Thyroid gland (tissue), 4 donors: ENCODE measurements at regions not wholly inside any gene's neighbourhood (a gene's known extent, or its start where the extent isn't known, plus 50 kb on each side); places are given as distances from the start of the nearest gene placed in this dataset.

Experiments used
- DNase-seq, 2 donors: peaks; one replicate each; pipeline ENCODE4 v3.0.0-alpha.2; 2019
- H3K27ac ChIP-seq, 3 donors: fragments of 200-600 bp; sonication (generic); 1 replicate in 2 of 3; 2 replicates in 1 of 3; pipeline ENCODE4 v1.5.1; 2016 to 2019; ENCODE audit warnings: mild to moderate bottlenecking in 1 of 3, moderate library complexity in 1 of 3
- H3K27me3 ChIP-seq: fragments of 200-600 bp; sonication (generic); one replicate; pipeline ENCODE4 v1.5.1; 2019
- H3K36me3 ChIP-seq, 2 donors: fragments of 200-600 bp; sonication (generic); one replicate each; pipeline ENCODE4 v1.5.1; 2016 to 2019
- H3K4me1 ChIP-seq, 2 donors: fragments of 200-600 bp; sonication (generic); one replicate each; pipeline ENCODE4 v1.5.1; 2017 to 2019
- H3K4me3 ChIP-seq, 3 donors: fragments of 200-600 bp; sonication (generic); replicated peaks in 1 of 3; 1 replicate in 2 of 3; 2 replicates in 1 of 3; pipeline ENCODE4 v1.5.1; 2016; ENCODE audit warnings: mild to moderate bottlenecking in 1 of 3
- H3K9me3 ChIP-seq: fragments of 200-600 bp; sonication (generic); one replicate; pipeline ENCODE4 v1.5.1; 2017
- POLR2A ChIP-seq, 2 donors: fragments of 450-650 bp; IDR thresholded peaks; one replicate each; pipeline ENCODE4 v1.6.1; 2017; ENCODE audit warnings: antibody characterized with exemption in 2 of 2, mild to moderate bottlenecking in 2 of 2, moderate library complexity in 1 of 2
- WGBS, 2 donors: methylation state at CpG; one replicate each; pipeline ENCODE4 v1.1.5; 2017; 5-methylcytosine and 5-hydroxymethylcytosine counted together
- intact Hi-C: fragments of 100-400 bp; cut with DNase I; formaldehyde crosslinking; loops from one replicate; pipeline ENCODE4 v1.15.1; 2023
- TF ChIP-seq, protein P1 (sequence below), 6 experiments: fragments of 200-600 bp in 3 of 6; fragments of 450-650 bp in 3 of 6; sonication (generic) in 3 of 6; IDR thresholded peaks; one replicate each; pipeline ENCODE4 v1.5.1; 2016 to 2019; ENCODE audit warnings: antibody characterized with exemption in 6 of 6, mild to moderate bottlenecking in 2 of 6, inconsistent platforms in 1 of 6, moderate library complexity in 1 of 6

- no peak for TF ChIP-seq POLR2A (IDR thresholded peaks at IDR 0.05)
- TF ChIP-seq, protein P1, sequence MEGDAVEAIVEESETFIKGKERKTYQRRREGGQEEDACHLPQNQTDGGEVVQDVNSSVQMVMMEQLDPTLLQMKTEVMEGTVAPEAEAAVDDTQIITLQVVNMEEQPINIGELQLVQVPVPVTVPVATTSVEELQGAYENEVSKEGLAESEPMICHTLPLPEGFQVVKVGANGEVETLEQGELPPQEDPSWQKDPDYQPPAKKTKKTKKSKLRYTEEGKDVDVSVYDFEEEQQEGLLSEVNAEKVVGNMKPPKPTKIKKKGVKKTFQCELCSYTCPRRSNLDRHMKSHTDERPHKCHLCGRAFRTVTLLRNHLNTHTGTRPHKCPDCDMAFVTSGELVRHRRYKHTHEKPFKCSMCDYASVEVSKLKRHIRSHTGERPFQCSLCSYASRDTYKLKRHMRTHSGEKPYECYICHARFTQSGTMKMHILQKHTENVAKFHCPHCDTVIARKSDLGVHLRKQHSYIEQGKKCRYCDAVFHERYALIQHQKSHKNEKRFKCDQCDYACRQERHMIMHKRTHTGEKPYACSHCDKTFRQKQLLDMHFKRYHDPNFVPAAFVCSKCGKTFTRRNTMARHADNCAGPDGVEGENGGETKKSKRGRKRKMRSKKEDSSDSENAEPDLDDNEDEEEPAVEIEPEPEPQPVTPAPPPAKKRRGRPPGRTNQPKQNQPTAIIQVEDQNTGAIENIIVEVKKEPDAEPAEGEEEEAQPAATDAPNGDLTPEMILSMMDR (IDR thresholded peaks at IDR 0.05), result no peak
- Histone ChIP-seq H3K27ac (no peak overlapping the region), H3K4me3 (no peak overlapping the region), H3K9me3 (no peaks in the 10 kb centered on the region), H3K27me3 (no peaks in the 10 kb centered on the region), H3K4me1 (no peaks in the 10 kb centered on the region), H3K36me3 (no peaks in the 10 kb centered on the region)
- intact Hi-C loops, result no loop called here
- WGBS, 2 donors, result 58 to 60% methylated on average over 4 of the region's 4 CpGs
- DNase-seq, result no peak
These were observed 149.8 kb upstream of the HS3ST2 start for GRCh38 chr16:22664132-22664531.

DNA sequence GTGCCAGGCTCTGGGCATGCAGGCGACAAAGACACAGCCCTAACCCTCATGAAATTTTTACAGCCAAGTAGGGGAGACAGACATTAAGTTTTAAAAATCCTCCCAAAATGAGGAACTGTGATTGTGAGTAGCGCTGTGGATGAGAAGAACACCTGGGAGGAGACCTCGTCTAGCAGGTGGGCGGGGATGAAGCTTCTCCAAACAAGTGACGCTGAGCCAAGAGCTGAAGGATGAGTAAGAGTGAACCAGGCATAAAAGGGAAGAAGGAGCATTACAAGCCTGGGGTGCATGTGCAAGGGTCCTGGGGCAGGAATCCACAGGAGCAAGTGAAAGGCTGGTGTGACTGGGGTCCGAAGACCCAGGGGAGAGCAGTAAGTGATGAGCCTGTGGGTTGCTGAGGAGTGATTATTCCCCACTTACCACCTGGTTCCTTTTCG, 149.4 kb upstream of the HS3ST2 start:
- H3K4me3 ChIP-seq, result no peak overlapping the region
- intact Hi-C loops, result no loop called here
- 66 to 68% methylated on average over 7 of the region's 7 CpGs for WGBS, 2 donors
- H3K4me1 ChIP-seq, result no peaks in the 10 kb centered on the region
- no peak overlapping the region for H3K27ac ChIP-seq
- no peaks in the 10 kb centered on the region for H3K9me3 ChIP-seq
- no peak for TF ChIP-seq POLR2A (IDR thresholded peaks at IDR 0.05)
- TF ChIP-seq, protein P1 (IDR thresholded peaks at IDR 0.05), result no peak
- H3K36me3 ChIP-seq, result no peaks in the 10 kb centered on the region
- DNase-seq, result no peak
- H3K27me3 ChIP-seq, result no peaks in the 10 kb centered on the region

DNA sequence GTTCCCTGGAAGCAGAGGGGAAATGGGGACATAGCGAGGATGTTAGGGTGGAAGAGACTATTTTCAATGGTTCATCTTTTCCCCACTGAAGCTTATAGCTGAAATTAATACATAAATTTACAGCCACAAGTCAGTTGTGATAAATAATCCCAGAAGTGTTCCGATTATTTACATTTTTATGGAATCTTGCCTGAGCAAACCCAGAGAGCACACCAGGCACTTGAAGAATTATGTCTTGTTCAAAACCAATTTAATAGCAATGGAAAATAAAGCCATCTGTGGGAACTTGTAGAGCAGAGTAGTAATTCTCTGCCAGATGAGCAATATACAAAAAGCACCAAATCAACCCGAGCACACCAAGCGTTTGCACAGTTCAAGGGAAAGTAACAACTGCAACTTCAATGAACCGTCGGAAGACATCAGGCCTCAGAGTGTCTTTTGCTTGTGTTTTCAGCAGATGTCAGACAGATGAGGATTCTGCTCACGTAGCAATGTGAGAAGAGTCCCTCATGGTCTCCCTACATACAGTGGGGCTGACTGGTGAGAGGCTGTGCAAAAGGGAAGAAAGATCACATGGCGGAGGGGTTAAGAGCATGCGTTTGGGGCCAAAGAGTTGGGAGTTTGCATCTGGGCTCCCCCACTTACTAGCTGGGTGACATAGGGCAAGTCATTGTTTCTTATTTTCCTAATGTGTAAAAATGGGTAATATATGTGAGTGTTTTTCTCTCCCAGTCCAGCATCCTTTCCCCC, 148.7 kb upstream of the HS3ST2 start:
- Histone ChIP-seq H3K4me3 (no peak overlapping the region), H3K27me3 (no peaks in the 10 kb centered on the region), H3K36me3 (no peaks in the 10 kb centered on the region), H3K4me1 (no peaks in the 10 kb centered on the region), H3K9me3 (no peaks in the 10 kb centered on the region), H3K27ac (no peak overlapping the region)
- no peak for TF ChIP-seq POLR2A (IDR thresholded peaks at IDR 0.05)
- TF ChIP-seq, protein P1 (IDR thresholded peaks at IDR 0.05), result no peak
- no peak for DNase-seq
- WGBS, 2 donors, result 77 to 80% methylated on average over 9 of the region's 9 CpGs
- intact Hi-C loops, result no loop called here

GRCh38 chr16:22665803-22666202, 148.2 kb upstream of the HS3ST2 start:
- H3K9me3 ChIP-seq, result no peaks in the 10 kb centered on the region
- H3K27me3 ChIP-seq, result no peaks in the 10 kb centered on the region
- no peak overlapping the region for H3K27ac ChIP-seq
- intact Hi-C loops, result no loop called here
- H3K4me1 ChIP-seq, result no peaks in the 10 kb centered on the region
- WGBS, 2 donors, result 61 to 63% methylated on average over 4 of the region's 4 CpGs
- no peak overlapping the region for H3K4me3 ChIP-seq
- H3K36me3 ChIP-seq, result no peaks in the 10 kb centered on the region
- DNase-seq, result no peak
- TF ChIP-seq POLR2A (IDR thresholded peaks at IDR 0.05), result no peak
- TF ChIP-seq, protein P1 (IDR thresholded peaks at IDR 0.05), result no peak

DNA sequence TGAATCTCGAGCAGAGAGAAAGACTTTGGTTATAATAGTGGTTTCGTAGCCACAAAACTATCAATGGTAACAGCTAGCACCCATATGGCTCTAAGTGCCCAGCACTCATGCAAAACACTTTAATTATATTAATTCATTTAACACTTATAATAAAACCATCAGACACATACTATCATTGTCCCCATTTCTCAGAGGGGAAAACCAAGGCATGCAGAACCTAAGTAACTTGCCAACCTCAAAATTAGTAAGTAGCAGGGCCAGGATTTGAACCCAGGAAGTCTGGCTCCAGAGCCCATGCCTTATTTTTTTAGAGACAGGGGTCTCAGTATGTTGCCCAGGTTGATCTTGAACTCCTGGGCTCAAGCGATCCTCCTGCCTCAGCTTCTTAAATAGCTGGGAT, 145.6 kb upstream of the HS3ST2 start:
- H3K27me3 ChIP-seq, result no peaks in the 10 kb centered on the region
- no peaks in the 10 kb centered on the region for H3K9me3 ChIP-seq
- H3K27ac ChIP-seq, result no peak overlapping the region
- no peak for DNase-seq
- WGBS, 2 donors, result 89 to 92% methylated on average over 3 of the region's 3 CpGs
- no peak overlapping the region for H3K4me3 ChIP-seq
- TF ChIP-seq, protein P1 (IDR thresholded peaks at IDR 0.05), result no peak
- no peak for TF ChIP-seq POLR2A (IDR thresholded peaks at IDR 0.05)
- intact Hi-C loops, result no loop called here
- H3K36me3 ChIP-seq, result no peaks in the 10 kb centered on the region
- no peaks in the 10 kb centered on the region for H3K4me1 ChIP-seq
